Uterus (tissue), 2 donors: ENCODE measurements at regions not wholly inside any gene's neighbourhood (a gene's known extent, or its start where the extent isn't known, plus 50 kb on each side); places are given as distances from the start of the nearest gene placed in this dataset.

Experiments
- POLR2A ChIP-seq, 2 donors: fragments of 450-650 bp; IDR thresholded peaks; one replicate each; pipeline ENCODE4 v1.6.1; 2016; ENCODE audit warnings: antibody characterized with exemption in 2 of 2, mild to moderate bottlenecking in 1 of 2, moderate library complexity in 1 of 2
- TF ChIP-seq, protein P1 (sequence below), 4 experiments: fragments of 200-600 bp in 2 of 4; fragments of 450-650 bp in 2 of 4; sonication (generic) in 2 of 4; IDR thresholded peaks; one replicate each; pipeline ENCODE4 v1.5.1; 2016 to 2019; ENCODE audit warnings: antibody characterized with exemption in 4 of 4, mild to moderate bottlenecking in 2 of 4, moderate library complexity in 1 of 4

DNA sequence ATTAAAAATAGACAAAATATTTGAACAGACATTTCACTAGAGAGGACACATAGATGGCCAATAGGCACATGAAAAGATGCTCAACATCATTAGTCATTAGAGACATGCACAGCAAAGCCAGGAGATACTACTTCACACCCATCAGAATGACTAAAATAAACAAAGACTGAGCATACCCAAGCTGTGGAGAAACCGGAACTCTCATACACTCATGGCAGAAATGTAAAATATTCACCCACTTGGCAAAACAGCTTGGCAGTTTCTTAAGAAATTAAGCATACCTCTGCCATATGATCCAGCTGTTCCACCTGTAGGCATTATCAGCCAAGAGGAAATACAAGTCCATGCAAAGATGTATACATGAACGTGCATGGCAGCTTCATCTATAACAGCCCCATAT lies 213.4 kb downstream of the TSHZ3 start:
- TF ChIP-seq, protein P1, sequence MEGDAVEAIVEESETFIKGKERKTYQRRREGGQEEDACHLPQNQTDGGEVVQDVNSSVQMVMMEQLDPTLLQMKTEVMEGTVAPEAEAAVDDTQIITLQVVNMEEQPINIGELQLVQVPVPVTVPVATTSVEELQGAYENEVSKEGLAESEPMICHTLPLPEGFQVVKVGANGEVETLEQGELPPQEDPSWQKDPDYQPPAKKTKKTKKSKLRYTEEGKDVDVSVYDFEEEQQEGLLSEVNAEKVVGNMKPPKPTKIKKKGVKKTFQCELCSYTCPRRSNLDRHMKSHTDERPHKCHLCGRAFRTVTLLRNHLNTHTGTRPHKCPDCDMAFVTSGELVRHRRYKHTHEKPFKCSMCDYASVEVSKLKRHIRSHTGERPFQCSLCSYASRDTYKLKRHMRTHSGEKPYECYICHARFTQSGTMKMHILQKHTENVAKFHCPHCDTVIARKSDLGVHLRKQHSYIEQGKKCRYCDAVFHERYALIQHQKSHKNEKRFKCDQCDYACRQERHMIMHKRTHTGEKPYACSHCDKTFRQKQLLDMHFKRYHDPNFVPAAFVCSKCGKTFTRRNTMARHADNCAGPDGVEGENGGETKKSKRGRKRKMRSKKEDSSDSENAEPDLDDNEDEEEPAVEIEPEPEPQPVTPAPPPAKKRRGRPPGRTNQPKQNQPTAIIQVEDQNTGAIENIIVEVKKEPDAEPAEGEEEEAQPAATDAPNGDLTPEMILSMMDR (IDR thresholded peaks at IDR 0.05), result no peak
- no peak for TF ChIP-seq POLR2A (IDR thresholded peaks at IDR 0.05)
